ENCODE measurements at regions not wholly inside any gene's neighbourhood (a gene's known extent, or its start where the extent isn't known, plus 50 kb on each side); places are given as distances from the start of the nearest gene placed in this dataset.

GRCh38 chr3:34362910-34363309 lies 564.5 kb downstream of the PDCD6IP start:
- H3K4me1 ChIP-seq: peaks cover 0 to 3% (median 0%) of the 10 kb centered on the region in 6 donors
- intact Hi-C loops (cut with DNase I; ENCODE audit: low total_unique reads): no loop called here
- TF ChIP-seq POLR2A (IDR thresholded peaks at IDR 0.05): no peak
- TF ChIP-seq CTCF (IDR thresholded peaks at IDR 0.05 in 8 of 11, conservative IDR thresholded peaks at IDR 0.05 in 3 of 11): no peak
- no peak for TF ChIP-seq POLR2AphosphoS5 (IDR thresholded peaks at IDR 0.05)
- no peaks in the 10 kb centered on the region for H3K36me3 ChIP-seq
- DNase-seq: no peak
- H3K27ac ChIP-seq: no peak overlapping the region
- H3K4me3 ChIP-seq: no peak overlapping the region
- H3K9me3 ChIP-seq: no peaks in the 10 kb centered on the region
- no peaks in the 10 kb centered on the region for H3K27me3 ChIP-seq (replicated peaks in 1 of 7)
- WGBS, 5 donors: 74 to 86% (median 79%) methylated on average over 5 of the region's 5 CpGs

DNA sequence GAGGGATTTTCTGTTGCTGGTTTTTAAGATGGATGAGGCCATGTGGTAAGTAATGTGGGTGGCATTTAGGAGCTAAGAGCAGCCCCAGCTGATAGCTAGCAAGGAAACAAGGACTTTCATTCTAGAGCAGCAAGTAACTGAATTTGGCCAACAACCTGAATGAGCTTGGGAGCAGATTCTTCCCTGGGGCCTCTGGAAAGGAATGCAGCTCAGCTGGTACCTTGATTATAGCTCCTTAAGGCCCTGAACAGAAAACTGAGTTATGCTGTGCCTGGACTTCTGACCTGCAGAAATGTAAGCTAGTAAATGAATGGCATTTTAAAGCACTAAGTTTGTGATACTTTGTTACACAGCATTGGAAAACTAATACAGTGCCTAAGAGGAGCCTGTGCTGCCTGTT lies 565.5 kb downstream of the PDCD6IP start:
- no peaks in the 10 kb centered on the region for H3K9me3 ChIP-seq
- no peak overlapping the region for H3K4me3 ChIP-seq
- peaks cover 0 to 3% (median 0%) of the 10 kb centered on the region in 6 donors for H3K4me1 ChIP-seq
- H3K27ac ChIP-seq: no peak overlapping the region
- no peak for DNase-seq
- H3K36me3 ChIP-seq: no peaks in the 10 kb centered on the region
- H3K27me3 ChIP-seq (replicated peaks in 1 of 7): no peaks in the 10 kb centered on the region
- intact Hi-C loops (cut with DNase I; ENCODE audit: low total_unique reads): no loop called here
- TF ChIP-seq POLR2AphosphoS5 (IDR thresholded peaks at IDR 0.05): no peak
- no peak for TF ChIP-seq POLR2A (IDR thresholded peaks at IDR 0.05)
- no peak for TF ChIP-seq CTCF (IDR thresholded peaks at IDR 0.05 in 8 of 11, conservative IDR thresholded peaks at IDR 0.05 in 3 of 11)

DNA sequence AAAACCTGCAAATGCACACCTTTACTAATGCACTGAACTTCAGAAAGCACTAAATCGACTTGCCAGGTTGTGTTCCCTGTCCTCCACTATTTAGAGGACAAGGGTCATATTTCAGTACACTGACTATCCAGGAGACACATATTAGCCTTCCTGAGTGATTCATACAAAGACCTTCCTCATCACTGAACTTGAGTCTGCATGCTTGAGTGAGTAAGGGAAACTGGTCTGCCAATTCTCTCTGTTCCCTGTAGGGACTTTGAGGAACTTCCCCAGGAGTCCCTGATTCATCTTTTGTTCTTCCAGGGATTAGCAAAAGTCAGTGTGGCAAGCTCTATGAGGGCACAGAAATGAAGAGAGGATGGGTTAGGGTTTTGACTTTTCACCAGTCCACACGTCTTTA lies 565.9 kb downstream of the PDCD6IP start:
- no peaks in the 10 kb centered on the region for H3K27me3 ChIP-seq (replicated peaks in 1 of 7)
- WGBS, 5 donors: 54 to 76% (median 64%) methylated on average over 2 of the region's 2 CpGs
- H3K36me3 ChIP-seq: no peaks in the 10 kb centered on the region
- H3K9me3 ChIP-seq: no peaks in the 10 kb centered on the region
- no peak for DNase-seq
- no peak overlapping the region for H3K4me3 ChIP-seq
- peaks cover 0 to 3% (median 0%) of the 10 kb centered on the region in 6 donors for H3K4me1 ChIP-seq
- intact Hi-C loops (cut with DNase I; ENCODE audit: low total_unique reads): no loop called here
- no peak overlapping the region for H3K27ac ChIP-seq
- TF ChIP-seq POLR2AphosphoS5 (IDR thresholded peaks at IDR 0.05) (no peak), POLR2A (IDR thresholded peaks at IDR 0.05) (no peak), CTCF (IDR thresholded peaks at IDR 0.05 in 8 of 11, conservative IDR thresholded peaks at IDR 0.05 in 3 of 11) (no peak)

- Histone ChIP-seq H3K9me3 (no peaks in the 10 kb centered on the region), H3K36me3 (no peaks in the 10 kb centered on the region), H3K27me3 (replicated peaks in 1 of 7) (no peaks in the 10 kb centered on the region), H3K27ac (no peak overlapping the region), H3K4me1 (peaks cover 0 to 3% (median 0%) of the 10 kb centered on the region in 6 donors), H3K4me3 (no peak overlapping the region)
- no peak for TF ChIP-seq POLR2AphosphoS5 (IDR thresholded peaks at IDR 0.05)
- no peak for TF ChIP-seq POLR2A (IDR thresholded peaks at IDR 0.05)
- no peak for TF ChIP-seq CTCF (IDR thresholded peaks at IDR 0.05 in 8 of 11, conservative IDR thresholded peaks at IDR 0.05 in 3 of 11)
- WGBS, 5 donors: 91 to 93% (median 92%) methylated on average over 3 of the region's 3 CpGs
- no peak for DNase-seq
- intact Hi-C loops (cut with DNase I; ENCODE audit: low total_unique reads): no loop called here
These were observed 566.8 kb downstream of the PDCD6IP start for GRCh38 chr3:34365231-34365630.

All from spleen (tissue), 11 donors.